Amygdala (tissue), 56 donors: ENCODE measurements at regions not wholly inside any gene's neighbourhood (a gene's known extent, or its start where the extent isn't known, plus 50 kb on each side); places are given as distances from the start of the nearest gene placed in this dataset.
"Not testable (repeated sequence)": the region's sequence is repeated elsewhere in the genome, so short reads cannot be mapped to it uniquely, and the experiment has no call there.

Experiments
- DNase-seq, 56 donors: peaks; one replicate each; lab custom pipeline; 2025; lab: John Stamatoyannopoulos, UW

DNA sequence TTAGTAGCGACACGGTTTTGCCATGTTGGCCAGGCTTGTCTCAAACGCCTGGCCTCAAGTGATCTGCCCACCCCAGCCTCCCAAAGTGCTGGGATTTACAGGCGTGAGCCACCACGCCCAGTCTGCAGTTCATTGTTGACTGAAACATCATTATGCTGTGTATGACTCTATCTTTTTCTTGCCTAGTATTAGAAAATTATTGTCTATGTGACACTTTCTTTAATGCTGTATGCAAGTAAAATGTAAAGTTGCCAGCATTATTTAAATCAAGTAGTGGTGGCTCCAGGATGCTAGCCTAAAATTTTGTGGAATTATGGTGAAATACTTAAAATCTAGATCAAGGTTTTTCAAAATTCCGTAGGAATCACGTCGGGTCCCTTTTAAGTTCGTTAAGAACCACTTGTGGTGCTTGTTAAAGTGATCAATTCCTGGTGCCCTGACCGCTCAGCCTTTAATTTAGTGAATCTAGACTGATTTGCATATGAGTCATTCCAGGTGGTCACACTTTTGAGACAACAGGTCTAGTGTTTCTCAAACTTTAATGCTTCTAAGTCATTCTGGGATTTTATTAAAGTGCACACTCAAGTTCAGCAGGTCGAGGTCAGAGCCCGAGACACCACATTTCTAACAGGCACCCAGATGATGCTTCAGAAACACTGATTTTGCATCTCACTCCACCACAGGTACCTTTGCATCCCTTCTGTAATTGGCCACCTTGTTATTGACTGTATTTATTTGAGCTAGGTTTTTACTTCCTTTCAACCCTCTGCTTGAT is 132.6 kb upstream of the MTHFD1L start:
- no peak for DNase-seq

DNA sequence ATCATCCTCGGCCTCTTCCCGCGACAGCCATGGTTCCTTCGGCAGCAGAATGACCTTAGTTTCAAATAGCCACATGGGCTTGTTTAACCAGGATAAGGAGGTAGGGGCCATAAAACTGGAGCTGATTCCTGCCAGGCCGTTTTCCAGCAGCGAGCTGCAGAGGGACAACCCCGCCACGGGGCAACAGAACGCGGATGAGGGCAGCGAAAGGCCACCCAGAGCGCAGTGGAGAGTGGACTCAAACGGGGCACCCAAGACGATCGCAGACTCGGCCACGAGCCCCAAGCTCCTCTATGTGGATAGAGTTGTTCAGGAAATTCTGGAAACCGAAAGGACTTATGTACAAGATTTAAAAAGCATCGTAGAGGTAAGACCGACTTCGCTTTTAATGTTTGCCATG is 131.8 kb upstream of the MTHFD1L start:
- DNase-seq: no peak

DNA sequence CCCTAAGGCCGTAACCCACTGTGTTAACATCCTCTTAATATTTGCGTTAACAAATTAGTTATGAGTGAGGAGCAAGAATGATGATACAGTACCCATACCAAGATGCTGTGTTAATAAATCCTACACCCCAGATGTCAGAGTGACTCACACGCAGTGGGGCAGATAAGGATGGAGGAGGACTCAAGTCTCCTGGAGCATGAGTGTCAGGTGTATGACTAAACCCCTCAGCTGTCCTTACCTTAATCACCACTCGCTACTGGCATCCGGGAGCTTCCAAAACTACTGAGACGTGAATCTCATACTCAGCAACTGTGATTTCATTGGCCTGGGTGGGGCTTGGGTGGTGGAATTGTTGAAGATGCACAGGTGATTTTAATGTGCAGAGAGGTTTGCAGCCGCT is 131.3 kb upstream of the MTHFD1L start:
- DNase-seq: peak in 1 of 56 donors; percentile 31

DNA sequence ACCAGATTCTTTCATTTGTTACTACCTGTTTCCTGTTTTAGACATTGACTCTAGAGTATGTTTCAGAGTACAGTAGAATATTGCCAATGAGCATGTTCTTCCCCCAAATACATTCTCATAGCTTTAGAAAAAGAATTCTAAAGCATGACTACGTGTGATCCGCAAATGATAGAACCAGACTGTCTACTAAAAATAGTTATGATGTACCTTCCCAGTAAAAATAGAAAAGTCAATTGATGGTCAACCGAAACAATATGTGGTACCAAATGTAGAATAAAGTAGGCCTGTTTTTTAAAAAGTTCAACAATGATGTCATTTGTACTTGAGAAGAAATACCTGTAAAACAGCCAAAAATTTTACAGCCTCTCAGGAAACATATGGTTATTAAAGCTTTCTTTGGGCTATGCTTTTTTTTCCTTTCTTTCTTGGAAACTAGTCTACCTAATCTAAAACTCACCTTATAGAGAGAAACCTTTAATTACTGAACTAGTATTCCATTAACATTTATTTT is 130.1 kb upstream of the MTHFD1L start:
- no peak for DNase-seq

DNA sequence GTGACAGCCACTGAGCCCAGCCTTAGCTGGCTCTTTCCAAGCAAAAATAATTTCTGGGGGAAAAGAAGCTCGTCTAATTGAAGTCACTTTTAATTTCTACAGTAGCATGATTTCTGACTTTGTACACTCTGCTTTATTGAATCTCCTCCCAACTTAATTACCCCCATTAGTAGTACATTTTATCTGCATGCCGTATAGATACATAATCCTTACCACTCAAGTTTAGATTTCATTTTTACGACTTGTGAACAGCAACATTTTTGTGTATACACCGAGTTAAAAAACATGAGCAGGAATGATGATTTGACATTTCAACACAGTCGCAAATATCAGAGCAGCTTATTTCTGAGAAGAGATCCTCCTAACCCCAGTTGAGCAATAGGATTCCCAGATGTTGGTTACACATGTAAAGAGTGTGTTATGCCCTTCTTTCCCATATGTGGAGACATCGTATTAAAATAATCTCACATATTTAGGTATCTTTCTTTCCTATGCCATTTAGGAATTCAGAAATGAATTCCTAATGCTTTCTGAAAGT is 127.3 kb upstream of the MTHFD1L start:
- no peak for DNase-seq

DNA sequence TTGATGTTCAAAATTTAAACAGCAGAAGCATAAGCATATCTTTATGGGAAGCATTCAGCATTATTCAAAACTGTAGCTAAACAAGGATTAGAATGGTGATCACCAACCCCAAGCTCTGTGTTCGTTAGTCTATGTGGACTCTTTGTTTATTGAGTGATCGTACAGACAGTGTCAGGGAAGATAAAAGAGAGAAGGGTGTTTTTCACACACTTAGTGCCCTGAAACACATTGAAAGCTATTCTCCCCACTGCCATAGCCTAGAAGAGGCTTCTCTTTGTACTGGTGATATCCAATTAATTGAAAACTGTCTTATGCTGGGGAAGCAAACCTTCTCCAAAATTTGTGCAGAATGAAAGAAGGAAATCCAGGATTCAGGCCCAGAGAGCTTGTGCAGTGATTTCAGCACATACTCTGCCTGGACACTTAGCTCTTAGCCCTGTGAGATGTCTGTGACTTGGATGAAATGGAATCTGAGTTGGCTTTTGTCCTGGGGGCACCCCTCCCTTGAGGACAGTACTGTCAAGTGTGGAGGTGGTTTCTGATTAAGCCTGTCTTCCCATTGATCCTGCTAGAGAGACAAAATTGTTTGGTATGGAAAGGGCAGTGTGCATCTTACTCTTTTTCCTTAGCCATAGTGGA is 125.7 kb upstream of the MTHFD1L start:
- no peak for DNase-seq

DNA sequence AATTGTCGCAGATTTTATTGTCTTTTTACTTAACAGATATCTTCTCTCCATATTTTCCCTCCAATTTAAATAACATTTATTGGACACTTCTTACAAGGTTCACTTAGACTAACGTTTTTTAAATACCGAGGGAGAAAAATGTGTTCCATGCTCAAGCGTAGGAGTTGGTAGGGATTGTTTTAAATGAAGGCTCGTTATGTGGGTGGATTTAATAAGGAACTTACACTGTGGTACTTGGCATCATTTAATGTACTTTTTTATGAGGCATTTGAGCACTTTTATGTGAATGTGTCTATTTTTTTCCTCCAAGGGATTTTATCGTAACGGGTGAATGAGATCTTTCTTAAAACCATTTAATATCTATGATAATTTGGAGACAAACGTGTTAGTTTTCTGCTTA is 125.0 kb upstream of the MTHFD1L start:
- DNase-seq: no peak

DNA sequence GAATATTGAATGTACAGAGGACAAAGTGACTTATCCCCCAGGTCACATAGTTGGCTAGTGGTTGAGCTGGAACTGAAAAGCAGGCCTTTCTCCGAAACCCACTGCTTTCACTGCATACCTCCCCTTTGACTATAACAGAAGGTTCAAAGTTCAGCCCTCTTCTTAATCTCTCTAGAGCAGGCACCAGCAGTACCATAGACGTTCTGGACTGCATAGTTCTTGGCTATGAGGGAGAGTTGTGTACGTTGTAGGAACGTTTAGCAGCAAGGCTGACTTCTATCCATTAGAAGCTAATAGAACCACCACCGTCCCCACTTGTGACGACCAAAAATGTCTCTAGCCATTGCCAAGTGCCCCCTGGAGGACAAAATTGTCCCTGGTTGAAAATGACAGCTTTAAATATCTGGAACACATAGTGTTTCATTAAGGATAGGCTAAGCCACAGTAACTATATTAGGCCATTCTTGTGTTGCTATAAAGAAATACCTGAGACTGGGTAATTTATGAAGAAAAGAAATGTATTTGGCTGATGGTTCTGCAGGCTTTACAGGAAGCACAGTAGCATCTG is 123.8 kb upstream of the MTHFD1L start:
- no peak for DNase-seq

DNA sequence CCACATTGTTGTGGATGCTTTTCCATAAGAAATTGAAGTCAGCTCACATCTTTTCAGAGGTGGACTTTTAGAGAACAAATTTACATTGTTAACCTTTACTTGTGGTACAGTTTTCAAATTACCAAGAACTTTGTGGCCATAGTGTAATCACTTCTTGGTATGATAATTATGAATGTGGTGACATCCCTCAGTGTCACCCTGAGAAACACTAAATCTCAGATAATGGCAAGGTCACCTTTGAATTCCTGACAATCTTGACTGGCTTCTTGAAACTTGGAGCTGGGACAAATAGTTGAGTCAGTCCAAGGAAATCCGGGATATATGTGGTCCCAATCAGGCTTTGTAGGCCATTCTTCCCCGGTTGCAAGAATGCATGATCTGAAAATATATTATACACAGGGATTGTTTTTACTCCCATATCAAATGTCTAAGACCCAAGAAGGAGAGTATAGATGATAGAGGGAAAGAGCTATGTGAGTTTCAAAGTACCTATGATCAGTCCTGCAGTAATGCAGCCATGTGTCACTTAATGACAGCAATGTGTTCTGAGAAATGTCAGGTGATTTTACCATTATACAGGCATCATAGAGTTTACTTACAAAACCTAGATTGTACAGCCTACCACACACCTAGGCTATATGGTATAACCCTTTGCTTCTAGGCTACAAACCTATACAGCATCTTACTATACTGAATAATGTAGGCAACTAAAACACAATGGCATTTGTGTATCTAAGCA is 120.8 kb upstream of the MTHFD1L start:
- DNase-seq: no peak

DNA sequence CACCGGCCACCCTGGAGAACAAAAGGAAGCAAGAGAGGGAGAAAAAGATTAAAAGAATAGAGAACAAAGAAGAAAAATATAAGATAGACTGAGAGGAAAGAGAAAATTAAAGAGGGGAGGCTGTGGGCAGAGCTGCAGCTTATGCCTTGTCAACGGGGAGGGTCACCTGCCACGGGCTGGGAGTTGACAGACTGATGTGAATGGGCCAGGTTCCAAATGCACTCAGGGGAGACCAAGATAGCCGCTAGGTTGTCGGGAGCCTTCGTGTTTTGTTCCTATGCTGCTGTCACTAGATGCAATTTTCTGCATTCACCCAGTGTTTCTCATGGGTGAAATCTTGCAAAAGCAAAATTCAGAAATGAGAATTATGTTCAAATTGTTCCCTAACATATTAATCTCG is 119.6 kb upstream of the MTHFD1L start:
- no peak for DNase-seq

DNA sequence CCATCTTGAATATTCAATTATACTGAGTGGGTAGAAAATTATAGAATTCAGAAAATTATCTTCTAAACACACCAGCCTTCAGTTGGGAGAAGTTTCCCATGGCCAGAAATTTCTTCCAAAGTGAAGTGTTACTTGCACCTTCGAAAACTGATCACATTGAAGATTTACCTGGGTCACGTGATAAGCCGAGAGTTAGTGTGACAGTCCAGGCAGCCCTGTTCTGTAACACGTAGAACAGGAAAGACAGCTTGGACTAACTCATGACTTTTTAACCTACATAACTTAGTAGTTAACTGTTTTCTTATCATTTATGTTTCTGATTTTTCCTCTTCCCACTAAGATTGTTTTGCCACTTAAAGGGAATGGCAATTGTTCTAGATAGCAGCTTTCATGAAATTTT is 118.3 kb upstream of the MTHFD1L start:
- no peak for DNase-seq

DNA sequence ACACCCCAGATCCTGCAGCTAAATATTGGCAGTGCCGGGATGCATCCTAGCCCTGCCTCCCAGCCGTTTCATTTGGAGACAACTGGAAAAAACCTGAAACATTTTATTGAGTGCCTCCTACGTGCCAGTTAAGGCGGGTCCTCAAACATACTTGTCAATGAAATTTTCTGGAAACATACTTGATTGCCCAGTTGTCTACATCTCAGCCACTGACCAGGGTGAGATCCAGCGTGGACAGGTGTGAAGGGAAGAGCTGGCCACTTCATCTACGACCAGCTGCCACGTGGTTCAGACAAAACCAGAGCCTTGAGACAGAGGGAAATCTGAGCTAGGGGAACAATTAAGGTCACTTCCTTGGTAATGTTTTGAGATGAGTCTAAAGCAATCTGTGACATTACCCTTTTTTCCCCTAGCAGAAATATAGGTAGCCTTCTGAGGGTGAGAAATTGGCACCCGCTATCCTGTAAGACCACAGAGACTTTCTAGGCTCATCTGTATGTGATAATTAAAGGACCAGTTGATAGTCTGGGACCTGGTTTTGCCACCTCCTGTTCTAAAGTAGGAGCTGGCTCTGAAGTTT is 116.3 kb upstream of the MTHFD1L start:
- DNase-seq: no peak

DNA sequence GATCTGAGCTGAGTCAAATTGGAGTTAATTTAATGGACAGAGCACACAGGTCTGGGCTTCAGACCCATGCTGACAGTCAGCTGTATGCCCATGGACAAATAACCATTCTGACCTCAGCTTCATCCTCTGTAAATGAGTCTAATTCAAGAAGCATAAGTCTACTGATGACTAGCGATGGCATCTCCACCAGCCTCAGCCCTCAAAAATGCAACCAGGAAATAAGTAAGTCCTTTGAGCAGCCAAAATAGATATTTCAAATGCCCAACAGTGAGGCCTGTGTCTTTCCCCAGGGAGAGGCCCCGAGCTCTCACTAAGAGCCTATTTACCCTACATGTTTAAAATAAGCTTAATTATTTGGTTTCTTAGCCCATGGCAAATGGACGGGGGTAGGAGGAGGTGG is 114.2 kb upstream of the MTHFD1L start:
- DNase-seq: no peak

DNA sequence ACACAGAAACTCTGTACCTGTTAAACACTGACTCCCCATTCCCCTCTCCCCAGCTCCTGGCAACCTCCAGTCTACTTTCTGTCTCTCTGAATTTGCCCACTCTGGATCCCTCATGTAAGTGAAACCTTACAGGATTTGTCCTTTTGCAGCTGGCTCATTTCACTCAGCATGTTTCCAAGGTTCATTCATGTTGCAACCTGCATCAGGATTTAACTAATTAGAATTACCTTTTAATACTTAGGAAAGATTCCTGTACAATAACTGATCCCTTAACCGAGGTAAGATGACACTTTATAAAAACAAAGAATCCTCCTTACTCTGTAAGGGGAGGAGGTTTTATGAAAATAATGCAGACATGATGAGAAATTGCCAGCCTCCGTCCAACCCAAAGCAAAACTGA is 113.1 kb upstream of the MTHFD1L start:
- no peak for DNase-seq

DNA sequence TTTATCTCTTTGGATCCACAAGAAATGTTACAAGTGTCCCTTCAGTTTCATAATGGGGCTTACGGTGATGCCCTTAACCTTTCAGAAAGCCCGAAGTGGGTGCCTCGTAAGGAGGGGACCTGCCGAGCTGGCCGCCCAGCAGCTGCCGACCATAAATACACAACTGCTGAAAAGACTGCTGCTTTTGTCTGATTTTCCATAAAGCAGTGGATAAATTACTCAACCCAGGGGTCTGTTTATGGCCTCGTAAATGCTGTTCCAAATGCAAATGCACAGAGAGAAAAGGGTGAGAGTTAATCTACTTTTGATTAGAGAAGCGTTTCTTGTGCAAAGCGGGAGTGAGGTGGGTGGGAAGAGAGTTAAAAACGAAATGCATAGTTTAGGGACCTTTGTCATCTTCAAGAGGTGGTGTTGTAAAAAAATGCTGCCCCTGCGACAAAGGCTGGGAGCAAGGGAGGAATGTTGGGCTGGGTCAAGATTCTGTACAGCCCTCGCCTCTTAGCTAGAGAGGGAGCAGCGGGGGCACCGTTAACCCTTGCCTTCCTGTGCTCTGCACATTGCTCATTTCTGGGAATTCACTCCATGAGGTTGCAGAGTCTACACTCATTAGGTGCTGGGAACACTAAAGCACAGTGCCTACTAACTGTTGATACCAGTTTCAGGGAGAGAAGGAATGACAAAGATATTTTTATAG is 112.0 kb upstream of the MTHFD1L start:
- no peak for DNase-seq

DNA sequence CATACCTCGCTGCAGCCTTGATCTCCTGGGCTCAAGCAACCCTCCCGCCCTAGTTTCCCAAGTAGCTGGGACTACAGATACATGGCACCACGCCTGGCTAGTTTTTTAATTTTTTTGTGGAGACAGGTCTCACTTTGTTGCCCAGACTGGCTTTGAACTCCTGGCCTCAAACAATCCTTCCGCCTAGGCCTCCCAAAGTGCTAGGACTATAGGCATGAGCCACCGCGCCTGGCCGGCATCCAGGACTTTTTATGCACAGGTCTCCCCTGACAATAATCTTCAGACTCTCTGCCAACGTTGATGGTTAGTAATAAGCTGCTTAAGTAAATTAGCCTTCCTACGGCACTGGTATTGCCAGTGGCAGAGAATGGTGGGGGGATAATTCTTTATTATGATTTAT is 110.5 kb upstream of the MTHFD1L start:
- DNase-seq: peak in 3 of 56 donors; percentile 8 to 40 (median 12)

DNA sequence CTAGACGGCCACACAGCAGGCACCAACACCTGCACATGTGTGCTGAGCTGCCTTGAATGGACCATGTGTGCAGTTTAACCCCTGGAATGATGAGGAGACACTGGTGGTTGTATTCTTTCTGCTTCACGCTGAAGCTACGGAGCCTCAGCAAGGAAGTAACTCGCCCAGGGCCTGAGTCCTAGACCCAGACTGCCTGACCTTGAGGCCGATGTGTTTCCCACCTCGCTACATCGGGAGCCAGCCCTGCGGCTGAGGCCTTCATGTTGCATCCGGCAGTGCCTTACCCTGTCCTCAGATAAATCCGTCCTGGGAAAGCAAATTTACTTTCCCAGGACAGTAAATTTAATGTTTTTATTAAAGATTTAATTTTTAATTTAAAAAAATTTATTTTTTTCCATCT is 110.0 kb upstream of the MTHFD1L start:
- DNase-seq: no peak

DNA sequence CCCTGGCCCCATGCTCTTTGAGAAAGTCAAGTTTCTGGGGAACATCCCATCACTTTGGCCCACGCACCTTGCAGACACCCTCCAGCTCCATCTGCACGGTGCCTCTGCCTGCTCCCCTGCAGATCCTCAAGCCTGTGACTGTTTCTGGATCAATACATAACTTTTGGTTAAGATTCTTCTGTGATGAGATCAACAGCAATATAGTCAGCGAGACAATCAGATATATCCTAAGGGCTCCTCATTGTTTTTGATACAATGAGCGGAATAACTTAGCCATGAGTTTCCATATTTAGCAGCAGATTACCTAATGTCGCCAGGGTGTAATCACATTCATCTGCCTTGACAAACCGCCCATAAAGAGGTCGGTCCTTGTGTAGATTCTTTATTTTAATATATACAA is 109.3 kb upstream of the MTHFD1L start:
- no peak for DNase-seq

DNA sequence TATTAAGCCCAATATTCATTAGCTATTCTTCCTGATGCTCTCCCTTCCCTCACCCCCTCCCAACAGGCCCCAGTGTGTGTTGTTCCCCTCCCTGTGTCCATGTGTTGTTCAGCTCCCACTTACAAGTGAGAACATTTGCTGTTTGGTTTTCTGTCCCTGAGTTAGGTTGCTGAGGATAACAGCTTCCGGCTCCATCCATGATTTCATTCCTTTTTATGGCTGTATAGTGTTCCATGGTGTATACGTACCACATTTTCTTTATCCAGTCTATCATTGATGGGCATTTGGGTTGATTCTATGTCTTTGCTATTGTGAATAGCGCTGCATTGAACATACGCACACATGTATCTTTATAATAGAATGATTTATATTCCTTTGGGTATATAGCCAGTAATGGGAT is 107.7 kb upstream of the MTHFD1L start:
- not testable (repeated sequence) for DNase-seq

DNA sequence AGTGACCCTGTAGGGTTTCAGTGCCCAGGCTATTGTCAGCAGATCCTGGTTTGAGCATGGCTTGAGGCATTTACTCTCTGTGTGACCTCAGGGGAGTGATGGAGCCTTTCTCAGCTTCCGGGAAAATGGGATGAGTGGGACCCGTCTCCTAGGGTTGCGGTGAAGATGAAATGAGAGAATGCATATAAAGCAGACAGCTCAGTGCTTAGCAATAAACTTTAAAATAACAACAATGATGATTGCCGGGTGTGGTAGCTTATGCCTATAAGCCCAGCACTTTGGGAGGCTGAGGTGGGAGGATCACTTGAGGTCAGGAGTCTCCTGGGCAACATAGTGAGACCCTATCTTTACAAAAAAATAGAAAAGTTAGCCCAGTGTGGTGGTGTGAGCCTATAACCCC is 106.0 kb upstream of the MTHFD1L start:
- no peak for DNase-seq
